ENCODE measurements at regions not wholly inside any gene's neighbourhood (a gene's known extent, or its start where the extent isn't known, plus 50 kb on each side); places are given as distances from the start of the nearest gene placed in this dataset.

DNA sequence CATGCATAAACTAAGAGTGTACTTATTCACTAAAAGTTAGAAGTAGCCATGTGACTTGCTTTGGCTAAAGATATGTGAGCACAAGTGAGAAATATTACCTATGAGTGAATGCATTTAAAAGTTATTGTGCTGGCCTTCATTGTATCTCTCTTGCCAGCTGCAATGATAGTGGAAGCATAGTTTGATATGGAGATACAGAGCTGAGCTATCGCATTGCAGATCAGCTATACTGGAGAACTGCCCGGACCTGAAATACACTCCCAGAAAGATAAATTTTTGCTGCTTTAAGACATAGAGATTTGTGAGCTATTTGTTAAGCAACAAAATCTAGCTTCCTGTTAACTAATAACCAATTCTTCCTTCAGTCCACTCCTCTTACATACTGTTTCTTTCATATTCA lies 571.1 kb downstream of the CPS1 start:
- no peaks in the 10 kb centered on the region for H3K27me3 ChIP-seq (ENCODE audit: control insufficient read depth, insufficient read depth, low read length, poor library complexity, severe bottlenecking)
- no peaks in the 10 kb centered on the region for H3K36me3 ChIP-seq (ENCODE audit: control insufficient read depth, insufficient read depth, low read length)
- no peaks in the 10 kb centered on the region for H3K9me3 ChIP-seq (ENCODE audit: control insufficient read depth, low read length)
- H3K4me1 ChIP-seq (ENCODE audit: control insufficient read depth, insufficient read depth, low read length), result no peaks in the 10 kb centered on the region
- no peak overlapping the region for H3K27ac ChIP-seq (ENCODE audit: insufficient read depth, low read depth, low read length, poor library complexity, severe bottlenecking)
- WGBS, 2 experiments, result 93 to 100% methylated on average over 2 of the region's 2 CpGs
- H3K4me3 ChIP-seq (ENCODE audit: insufficient read depth, low read depth, low read length), result no peak overlapping the region

- Histone ChIP-seq H3K4me3 (ENCODE audit: insufficient read depth, low read depth, low read length) (no peak overlapping the region), H3K9me3 (ENCODE audit: control insufficient read depth, low read length) (no peaks in the 10 kb centered on the region), H3K27ac (ENCODE audit: insufficient read depth, low read depth, low read length, poor library complexity, severe bottlenecking) (no peak overlapping the region), H3K27me3 (ENCODE audit: control insufficient read depth, insufficient read depth, low read length, poor library complexity, severe bottlenecking) (no peaks in the 10 kb centered on the region), H3K36me3 (ENCODE audit: control insufficient read depth, insufficient read depth, low read length) (no peaks in the 10 kb centered on the region), H3K4me1 (ENCODE audit: control insufficient read depth, insufficient read depth, low read length) (no peaks in the 10 kb centered on the region)
- 77 to 78% methylated on average over 3 of the region's 3 CpGs for WGBS, 2 experiments
Measured at GRCh38 chr2:211128287-211128686, 571.9 kb downstream of the CPS1 start.

DNA sequence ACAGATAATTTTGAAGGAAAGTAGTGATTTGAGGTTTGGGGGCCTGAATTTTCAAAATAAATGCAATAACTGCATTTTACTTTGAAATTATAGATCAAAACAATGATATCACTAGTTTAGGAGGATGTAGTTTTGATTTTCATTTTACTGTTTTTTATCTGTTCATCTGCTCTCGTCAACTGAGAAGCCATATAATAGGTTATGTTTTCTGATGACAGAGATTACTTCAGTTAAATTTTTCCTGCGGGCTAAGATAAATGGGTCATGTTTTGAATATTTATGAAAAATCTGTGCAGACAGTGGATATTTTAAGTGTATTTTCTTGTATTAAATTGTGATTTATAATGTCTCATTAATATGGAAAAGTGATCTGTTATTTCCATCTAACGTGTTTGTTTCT lies 573.4 kb downstream of the CPS1 start:
- Histone ChIP-seq H3K4me3 (ENCODE audit: insufficient read depth, low read depth, low read length) (no peak overlapping the region), H3K27me3 (ENCODE audit: control insufficient read depth, insufficient read depth, low read length, poor library complexity, severe bottlenecking) (no peaks in the 10 kb centered on the region), H3K4me1 (ENCODE audit: control insufficient read depth, insufficient read depth, low read length) (no peaks in the 10 kb centered on the region), H3K36me3 (ENCODE audit: control insufficient read depth, insufficient read depth, low read length) (no peaks in the 10 kb centered on the region), H3K27ac (ENCODE audit: insufficient read depth, low read depth, low read length, poor library complexity, severe bottlenecking) (no peak overlapping the region), H3K9me3 (ENCODE audit: control insufficient read depth, low read length) (no peaks in the 10 kb centered on the region)
- 86 to 96% methylated on average over 3 of the region's 3 CpGs for WGBS, 2 experiments

DNA sequence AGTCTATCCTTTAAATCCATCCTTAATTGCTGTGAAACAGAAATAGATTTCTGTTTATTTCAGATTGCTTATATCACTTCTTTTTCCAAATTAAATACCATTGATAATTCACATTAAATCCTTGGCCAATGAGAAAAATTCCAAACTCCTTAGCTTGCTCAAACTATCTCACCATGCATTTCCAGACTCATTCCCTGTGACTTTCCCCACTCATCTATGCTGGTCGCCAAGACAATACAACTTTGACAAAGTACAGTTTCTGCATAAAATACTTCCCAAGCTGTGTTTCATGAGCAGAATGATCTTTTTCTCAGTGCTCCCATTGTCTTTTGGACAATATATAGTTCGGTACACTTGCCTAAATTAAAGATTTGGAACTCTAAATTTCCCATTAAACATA lies 575.6 kb downstream of the CPS1 start:
- Histone ChIP-seq H3K27ac (ENCODE audit: insufficient read depth, low read depth, low read length, poor library complexity, severe bottlenecking) (no peak overlapping the region), H3K27me3 (ENCODE audit: control insufficient read depth, insufficient read depth, low read length, poor library complexity, severe bottlenecking) (no peaks in the 10 kb centered on the region), H3K4me1 (ENCODE audit: control insufficient read depth, insufficient read depth, low read length) (no peaks in the 10 kb centered on the region), H3K4me3 (ENCODE audit: insufficient read depth, low read depth, low read length) (no peak overlapping the region), H3K9me3 (ENCODE audit: control insufficient read depth, low read length) (no peaks in the 10 kb centered on the region), H3K36me3 (ENCODE audit: control insufficient read depth, insufficient read depth, low read length) (no peaks in the 10 kb centered on the region)
- 89% methylated on average over 2 of the region's 2 CpGs for WGBS, 2 experiments

DNA sequence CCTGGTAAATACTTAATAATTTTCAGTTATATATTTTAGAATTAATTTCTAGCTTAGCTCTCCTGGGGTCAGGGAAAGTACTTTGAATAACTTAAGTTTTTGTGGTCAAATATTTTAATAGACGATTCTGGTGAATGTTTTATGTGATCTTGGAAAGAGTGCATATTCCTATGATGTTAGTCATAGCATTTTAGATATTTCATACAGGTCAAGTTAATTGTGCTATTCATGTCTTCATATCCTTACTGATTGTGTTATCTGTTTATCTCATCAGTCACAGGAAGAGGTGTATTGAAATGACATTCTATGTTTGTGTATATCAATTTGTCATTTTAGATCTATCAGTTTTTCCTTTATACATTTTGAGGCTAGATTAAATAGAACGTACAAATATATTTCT lies 576.2 kb downstream of the CPS1 start:
- WGBS, 2 experiments, result 85% methylated on average over 1 of the region's 2 CpGs
- Histone ChIP-seq H3K4me1 (ENCODE audit: control insufficient read depth, insufficient read depth, low read length) (no peaks in the 10 kb centered on the region), H3K9me3 (ENCODE audit: control insufficient read depth, low read length) (no peaks in the 10 kb centered on the region), H3K4me3 (ENCODE audit: insufficient read depth, low read depth, low read length) (no peak overlapping the region), H3K36me3 (ENCODE audit: control insufficient read depth, insufficient read depth, low read length) (no peaks in the 10 kb centered on the region), H3K27me3 (ENCODE audit: control insufficient read depth, insufficient read depth, low read length, poor library complexity, severe bottlenecking) (no peaks in the 10 kb centered on the region), H3K27ac (ENCODE audit: insufficient read depth, low read depth, low read length, poor library complexity, severe bottlenecking) (no peak overlapping the region)

- WGBS, 2 experiments, result no CpG with 5 or more reads among the region's 1 CpG
- Histone ChIP-seq H3K4me3 (ENCODE audit: insufficient read depth, low read depth, low read length) (no peak overlapping the region), H3K27ac (ENCODE audit: insufficient read depth, low read depth, low read length, poor library complexity, severe bottlenecking) (no peak overlapping the region), H3K36me3 (ENCODE audit: control insufficient read depth, insufficient read depth, low read length) (no peaks in the 10 kb centered on the region), H3K4me1 (ENCODE audit: control insufficient read depth, insufficient read depth, low read length) (no peaks in the 10 kb centered on the region), H3K9me3 (ENCODE audit: control insufficient read depth, low read length) (no peaks in the 10 kb centered on the region), H3K27me3 (ENCODE audit: control insufficient read depth, insufficient read depth, low read length, poor library complexity, severe bottlenecking) (no peaks in the 10 kb centered on the region)
Measured at GRCh38 chr2:211133766-211134165, 577.4 kb downstream of the CPS1 start.

GRCh38 chr2:211138551-211138950 lies 582.2 kb downstream of the CPS1 start:
- H3K27ac ChIP-seq (ENCODE audit: insufficient read depth, low read depth, low read length, poor library complexity, severe bottlenecking), result no peak overlapping the region
- H3K36me3 ChIP-seq (ENCODE audit: control insufficient read depth, insufficient read depth, low read length), result no peaks in the 10 kb centered on the region
- no peaks in the 10 kb centered on the region for H3K27me3 ChIP-seq (ENCODE audit: control insufficient read depth, insufficient read depth, low read length, poor library complexity, severe bottlenecking)
- WGBS, 2 experiments, result 95% methylated on average over 5 of the region's 5 CpGs
- no peaks in the 10 kb centered on the region for H3K4me1 ChIP-seq (ENCODE audit: control insufficient read depth, insufficient read depth, low read length)
- H3K4me3 ChIP-seq (ENCODE audit: insufficient read depth, low read depth, low read length), result no peak overlapping the region
- no peaks in the 10 kb centered on the region for H3K9me3 ChIP-seq (ENCODE audit: control insufficient read depth, low read length)

GRCh38 chr2:211141646-211142045 lies 585.2 kb downstream of the CPS1 start:
- no peak overlapping the region for H3K4me3 ChIP-seq (ENCODE audit: insufficient read depth, low read depth, low read length)
- no peaks in the 10 kb centered on the region for H3K9me3 ChIP-seq (ENCODE audit: control insufficient read depth, low read length)
- no peaks in the 10 kb centered on the region for H3K27me3 ChIP-seq (ENCODE audit: control insufficient read depth, insufficient read depth, low read length, poor library complexity, severe bottlenecking)
- no peaks in the 10 kb centered on the region for H3K4me1 ChIP-seq (ENCODE audit: control insufficient read depth, insufficient read depth, low read length)
- WGBS, 2 experiments, result 90 to 97% methylated on average over 4 of the region's 4 CpGs
- no peak overlapping the region for H3K27ac ChIP-seq (ENCODE audit: insufficient read depth, low read depth, low read length, poor library complexity, severe bottlenecking)
- H3K36me3 ChIP-seq (ENCODE audit: control insufficient read depth, insufficient read depth, low read length), result no peaks in the 10 kb centered on the region

GRCh38 chr2:211144078-211144477 lies 587.7 kb downstream of the CPS1 start:
- H3K27ac ChIP-seq (ENCODE audit: insufficient read depth, low read depth, low read length, poor library complexity, severe bottlenecking), result no peak overlapping the region
- H3K4me1 ChIP-seq (ENCODE audit: control insufficient read depth, insufficient read depth, low read length), result no peaks in the 10 kb centered on the region
- no peak overlapping the region for H3K4me3 ChIP-seq (ENCODE audit: insufficient read depth, low read depth, low read length)

DNA sequence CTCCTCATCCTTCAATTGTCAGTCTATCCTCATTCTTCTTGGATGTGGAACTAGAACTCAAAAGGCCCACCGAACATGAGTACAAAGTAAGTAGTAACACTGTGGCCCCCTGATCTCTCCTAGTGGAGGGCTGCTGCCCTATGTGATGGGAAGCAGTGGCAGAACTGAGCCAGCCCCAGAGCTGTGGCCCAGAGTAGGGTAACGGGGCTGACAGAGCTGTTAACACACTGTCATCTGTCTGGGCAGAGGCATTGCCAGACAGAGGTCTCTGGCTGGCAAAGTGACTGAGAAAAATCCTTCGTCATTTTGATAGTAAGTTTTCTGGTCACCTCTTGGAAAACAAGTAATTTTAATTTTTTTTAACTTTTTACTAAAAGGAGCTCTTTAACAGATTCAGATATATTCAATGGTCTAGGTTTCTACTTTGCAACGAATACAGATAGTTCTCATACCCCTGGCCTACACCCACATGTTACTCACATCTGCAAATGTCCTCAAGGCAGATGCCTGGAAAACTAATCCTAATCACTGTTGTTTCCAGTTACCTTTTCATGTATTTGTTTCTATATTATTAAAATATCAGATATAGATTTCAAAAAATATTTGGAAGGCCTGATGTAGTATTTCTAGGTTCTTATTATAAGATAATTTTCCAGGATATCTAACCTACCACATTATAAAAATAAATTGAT lies 588.7 kb downstream of the CPS1 start:
- Histone ChIP-seq H3K27ac (ENCODE audit: insufficient read depth, low read depth, low read length, poor library complexity, severe bottlenecking) (no peak overlapping the region), H3K4me3 (ENCODE audit: insufficient read depth, low read depth, low read length) (no peak overlapping the region), H3K4me1 (ENCODE audit: control insufficient read depth, insufficient read depth, low read length) (no peaks in the 10 kb centered on the region), H3K9me3 (ENCODE audit: control insufficient read depth, low read length) (no peaks in the 10 kb centered on the region), H3K36me3 (ENCODE audit: control insufficient read depth, insufficient read depth, low read length) (no peaks in the 10 kb centered on the region), H3K27me3 (ENCODE audit: control insufficient read depth, insufficient read depth, low read length, poor library complexity, severe bottlenecking) (no peaks in the 10 kb centered on the region)
- 96 to 99% methylated on average over 4 of the region's 4 CpGs for WGBS, 2 experiments

More at GRCh38 chr2:211144078-211144477, 587.7 kb downstream of the CPS1 start:
- Histone ChIP-seq H3K9me3 (ENCODE audit: control insufficient read depth, low read length) (no peaks in the 10 kb centered on the region), H3K27me3 (ENCODE audit: control insufficient read depth, insufficient read depth, low read length, poor library complexity, severe bottlenecking) (no peaks in the 10 kb centered on the region), H3K36me3 (ENCODE audit: control insufficient read depth, insufficient read depth, low read length) (no peaks in the 10 kb centered on the region)

GRCh38 chr2:211149731-211150130 lies 593.3 kb downstream of the CPS1 start:
- Histone ChIP-seq H3K4me1 (ENCODE audit: control insufficient read depth, insufficient read depth, low read length) (no peaks in the 10 kb centered on the region), H3K27me3 (ENCODE audit: control insufficient read depth, insufficient read depth, low read length, poor library complexity, severe bottlenecking) (no peaks in the 10 kb centered on the region), H3K36me3 (ENCODE audit: control insufficient read depth, insufficient read depth, low read length) (no peaks in the 10 kb centered on the region), H3K27ac (ENCODE audit: insufficient read depth, low read depth, low read length, poor library complexity, severe bottlenecking) (no peak overlapping the region), H3K4me3 (ENCODE audit: insufficient read depth, low read depth, low read length) (no peak overlapping the region), H3K9me3 (ENCODE audit: control insufficient read depth, low read length) (no peaks in the 10 kb centered on the region)
- 80 to 93% methylated on average over 1 to 3 of the region's 3 CpGs for WGBS, 2 experiments
